GDM1 (cell line): ENCODE measurements at regions not wholly inside any gene's neighbourhood (a gene's known extent, or its start where the extent isn't known, plus 50 kb on each side); places are given as distances from the start of the nearest gene placed in this dataset.

Source experiments
- DNase-seq: peaks from one replicate; lab custom pipeline; 2025; lab: John Stamatoyannopoulos, UW

GRCh38 chr4:32249040-32249439 is 1528.9 kb downstream of the PCDH7 start:
- no peak for DNase-seq

GRCh38 chr4:32251126-32251525 is 1531.0 kb downstream of the PCDH7 start:
- no peak for DNase-seq

GRCh38 chr4:32251926-32252325 is 1531.8 kb downstream of the PCDH7 start:
- DNase-seq: no peak

- no peak for DNase-seq
Measured at GRCh38 chr4:32254216-32254615, 1534.0 kb downstream of the PCDH7 start.

- no peak for DNase-seq
Measured at GRCh38 chr4:32258986-32259385, 1538.8 kb downstream of the PCDH7 start.

GRCh38 chr4:32261196-32261595 is 1541.0 kb downstream of the PCDH7 start:
- DNase-seq: no peak

GRCh38 chr4:32268863-32269262 is 1548.7 kb downstream of the PCDH7 start:
- DNase-seq: no peak

GRCh38 chr4:32290102-32290501 is 1569.9 kb downstream of the PCDH7 start:
- DNase-seq: no peak

- no peak for DNase-seq
Measured at GRCh38 chr4:32318926-32319325, 1598.8 kb downstream of the PCDH7 start.

GRCh38 chr4:32321421-32321820 is 1601.3 kb downstream of the PCDH7 start:
- DNase-seq: no peak

- DNase-seq: no peak
Measured at GRCh38 chr4:32334759-32335158, 1614.6 kb downstream of the PCDH7 start.

GRCh38 chr4:32337403-32337802 is 1617.2 kb downstream of the PCDH7 start:
- DNase-seq: no peak

- no peak for DNase-seq
Measured at GRCh38 chr4:32340591-32340990, 1620.4 kb downstream of the PCDH7 start.

- DNase-seq: no peak
Measured at GRCh38 chr4:32341342-32341741, 1621.2 kb downstream of the PCDH7 start.

- DNase-seq: no peak
Measured at GRCh38 chr4:32342054-32342453, 1621.9 kb downstream of the PCDH7 start.

- DNase-seq: no peak
Measured at GRCh38 chr4:32349026-32349425, 1628.9 kb downstream of the PCDH7 start.

GRCh38 chr4:32374206-32374605 is 1654.0 kb downstream of the PCDH7 start:
- DNase-seq: no peak

GRCh38 chr4:32393806-32394205 is 1673.6 kb downstream of the PCDH7 start:
- DNase-seq: no peak

- no peak for DNase-seq
Measured at GRCh38 chr4:32394255-32394654, 1674.1 kb downstream of the PCDH7 start.

GRCh38 chr4:32396507-32397070 is 1676.4 kb downstream of the PCDH7 start:
- no peak for DNase-seq

GRCh38 chr4:32400870-32401269 is 1680.7 kb downstream of the PCDH7 start:
- no peak for DNase-seq

GRCh38 chr4:32417113-32417704 is 1697.0 kb downstream of the PCDH7 start:
- no peak for DNase-seq

- DNase-seq: no peak
Measured at GRCh38 chr4:32423267-32423666, 1703.1 kb downstream of the PCDH7 start.

GRCh38 chr4:32425243-32425642 is 1705.1 kb downstream of the PCDH7 start:
- DNase-seq: no peak
